Progenitor cell of endocrine pancreas (in vitro differentiated cells): ENCODE measurements at regions not wholly inside any gene's neighbourhood (a gene's known extent, or its start where the extent isn't known, plus 50 kb on each side); places are given as distances from the start of the nearest gene placed in this dataset.

Source experiments
- DNase-seq: peaks from one replicate; pipeline ENCODE4 v3.0.0; 2021; ENCODE audit warnings: low spot score; ENCODE audit not compliant: unreplicated experiment
- H3K27ac Mint-ChIP-seq: 2 replicates; pipeline ENCODE4 v1.8.0; 2021; ENCODE audit warnings: mild to moderate bottlenecking, moderate library complexity, mixed read lengths
- H3K27me3 Mint-ChIP-seq: 2 replicates; pipeline ENCODE4 v1.8.0; 2021; ENCODE audit warnings: mixed read lengths
- H3K36me3 Mint-ChIP-seq: 2 replicates; pipeline ENCODE4 v1.8.0; 2022; ENCODE audit warnings: mixed read lengths; ENCODE audit not compliant: insufficient read depth
- H3K4me1 Mint-ChIP-seq: 2 replicates; pipeline ENCODE4 v1.8.0; 2021; ENCODE audit warnings: low read depth, mixed read lengths
- H3K4me3 Mint-ChIP-seq: 2 replicates; pipeline ENCODE4 v1.8.0; 2021; ENCODE audit warnings: low read depth, mild to moderate bottlenecking, moderate library complexity, mixed read lengths
- H3K9me3 Mint-ChIP-seq: 2 replicates; pipeline ENCODE4 v1.8.0; 2021; ENCODE audit warnings: low read depth, mixed read lengths
- CTCF ChIP-seq: fragments of 200-600 bp; sonication (generic); IDR thresholded peaks from one replicate; pipeline ENCODE4 v1.5.0; 2021; ENCODE audit warnings: antibody characterized with exemption, mild to moderate bottlenecking; ENCODE audit not compliant: unreplicated experiment

GRCh38 chr4:187767158-187767557 lies 228.4 kb upstream of the ZFP42 start:
- H3K9me3 Mint-ChIP-seq = peaks cover 7% of the 10 kb centered on the region
- H3K36me3 Mint-ChIP-seq = no peaks in the 10 kb centered on the region
- DNase-seq = no peak
- no peak overlapping the region for H3K4me3 Mint-ChIP-seq
- H3K4me1 Mint-ChIP-seq = peaks cover 16% of the 10 kb centered on the region
- no peak for TF ChIP-seq CTCF
- H3K27ac Mint-ChIP-seq = peak overlapping the region; percentile 71
- no peaks in the 10 kb centered on the region for H3K27me3 Mint-ChIP-seq

GRCh38 chr4:187767687-187768086 lies 227.9 kb upstream of the ZFP42 start:
- Mint-ChIP-seq H3K9me3 (peaks cover 7% of the 10 kb centered on the region), H3K27me3 (no peaks in the 10 kb centered on the region), H3K27ac (peak overlapping the region; percentile 71), H3K36me3 (no peaks in the 10 kb centered on the region), H3K4me1 (peaks cover 16% of the 10 kb centered on the region), H3K4me3 (no peak overlapping the region)
- no peak for DNase-seq
- no peak for TF ChIP-seq CTCF

DNA sequence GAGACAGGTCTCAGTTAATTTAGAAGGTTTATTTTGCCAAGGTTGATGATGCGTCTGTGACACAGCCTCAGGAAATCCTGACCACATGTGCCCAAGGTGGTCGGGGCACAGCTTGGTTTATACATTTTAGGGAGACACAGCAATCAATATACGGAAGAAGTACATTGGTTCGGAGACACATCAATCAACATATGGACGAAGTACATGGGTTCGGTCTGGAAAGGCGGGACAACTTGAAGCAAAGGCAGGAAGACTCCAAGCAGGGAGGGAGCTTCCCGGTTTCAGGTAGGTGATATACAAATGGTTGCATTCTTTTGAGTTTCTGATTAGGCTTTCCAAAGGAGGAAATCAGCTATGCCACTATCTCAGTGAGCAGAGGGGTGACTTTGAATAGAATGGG lies 225.2 kb upstream of the ZFP42 start:
- TF ChIP-seq CTCF = no peak
- no peaks in the 10 kb centered on the region for H3K27me3 Mint-ChIP-seq
- H3K4me1 Mint-ChIP-seq = peaks cover 18% of the 10 kb centered on the region
- no peak for DNase-seq
- no peak overlapping the region for H3K27ac Mint-ChIP-seq
- no peaks in the 10 kb centered on the region for H3K36me3 Mint-ChIP-seq
- no peak overlapping the region for H3K4me3 Mint-ChIP-seq
- peaks cover 7% of the 10 kb centered on the region for H3K9me3 Mint-ChIP-seq

DNA sequence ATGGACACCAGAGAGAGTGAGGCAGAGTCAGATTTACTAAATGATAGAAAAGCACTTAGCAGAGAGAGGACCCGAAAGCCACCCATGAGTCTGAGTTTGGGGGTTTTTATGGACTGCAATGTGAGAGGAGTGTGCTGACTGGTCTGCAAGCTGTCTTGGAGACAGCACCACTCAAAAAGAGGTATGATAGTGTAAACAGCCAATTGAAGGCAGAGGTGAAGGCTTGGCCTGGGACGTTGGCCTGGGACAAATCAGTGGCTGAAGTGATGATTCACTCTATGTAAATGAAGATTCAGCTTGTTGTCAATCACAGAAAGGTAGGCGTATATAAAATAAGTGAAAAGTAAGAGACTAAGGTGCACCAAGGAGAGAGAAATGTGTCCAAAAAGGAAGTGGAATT lies 217.6 kb upstream of the ZFP42 start:
- H3K27ac Mint-ChIP-seq = no peak overlapping the region
- H3K4me3 Mint-ChIP-seq = no peak overlapping the region
- DNase-seq = no peak
- no peaks in the 10 kb centered on the region for H3K27me3 Mint-ChIP-seq
- H3K9me3 Mint-ChIP-seq = peaks cover 14% of the 10 kb centered on the region
- no peak for TF ChIP-seq CTCF
- H3K4me1 Mint-ChIP-seq = peaks cover 12% of the 10 kb centered on the region
- H3K36me3 Mint-ChIP-seq = peaks cover 4% of the 10 kb centered on the region

DNA sequence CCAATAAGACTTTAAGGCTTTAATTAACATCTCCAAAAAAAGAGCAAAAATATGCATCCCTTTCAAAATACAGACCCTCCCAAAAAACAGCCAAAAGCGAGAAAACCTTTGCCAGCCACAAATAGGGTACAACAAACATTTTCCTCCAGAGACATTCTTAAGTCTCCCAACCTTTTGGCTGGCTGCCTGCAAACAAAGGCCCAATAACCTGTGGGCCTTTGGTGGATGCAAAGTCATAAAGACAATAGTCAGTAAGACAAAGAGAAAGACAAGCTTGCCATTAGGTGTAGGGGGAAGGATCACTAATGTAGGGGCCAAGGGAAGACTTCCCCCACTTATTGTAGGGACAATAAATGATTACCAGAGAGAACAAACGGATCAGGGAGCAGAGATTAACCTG lies 215.5 kb upstream of the ZFP42 start:
- no peak for TF ChIP-seq CTCF
- H3K27ac Mint-ChIP-seq = no peak overlapping the region
- H3K4me1 Mint-ChIP-seq = peaks cover 10% of the 10 kb centered on the region
- no peak overlapping the region for H3K4me3 Mint-ChIP-seq
- DNase-seq = no peak
- H3K27me3 Mint-ChIP-seq = no peaks in the 10 kb centered on the region
- H3K9me3 Mint-ChIP-seq = peaks cover 14% of the 10 kb centered on the region
- H3K36me3 Mint-ChIP-seq = peaks cover 4% of the 10 kb centered on the region
